Psoas muscle (tissue), 7 donors: ENCODE measurements at regions not wholly inside any gene's neighbourhood (a gene's known extent, or its start where the extent isn't known, plus 50 kb on each side); places are given as distances from the start of the nearest gene placed in this dataset.
A peak's percentile ranks its signal among the peaks of the same experiment; 100 is the strongest.

Experiments used
- ATAC-seq, 4 donors: fragments of 200-7000 bp; cut with Tn5 transposase; one replicate each; pipeline ENCODE4 v1.9.1; 2020; ENCODE audit warnings: moderate library complexity in 3 of 4, mild to moderate bottlenecking in 2 of 4
- DNase-seq, 2 donors: peaks; one replicate each; pipeline ENCODE4 v3.0.0-alpha.2; 2020
- H3K27ac ChIP-seq: fragments of 200-600 bp; one replicate; pipeline ENCODE4 v1.8.0; 2022
- H3K27me3 ChIP-seq, 3 donors: fragments of 200-600 bp in 1 of 3; one replicate each; pipeline versions ENCODE4 v1.6.1 to v1.8.0; 2013 to 2022; ENCODE audit warnings: low read length in 2 of 3, mild to moderate bottlenecking in 2 of 3, moderate library complexity in 1 of 3; ENCODE audit not compliant: insufficient read depth in 3 of 3
- H3K36me3 ChIP-seq, 2 donors: fragments of 200-600 bp in 1 of 2; one replicate each; pipeline versions ENCODE4 v1.6.1 to v1.8.0; 2013 to 2022; ENCODE audit warnings: low read depth in 1 of 2, mild to moderate bottlenecking in 1 of 2, moderate library complexity in 1 of 2; ENCODE audit not compliant: insufficient read depth in 1 of 2
- H3K4me1 ChIP-seq: fragments of 200-600 bp; one replicate; pipeline ENCODE4 v1.8.0; 2022
- H3K4me3 ChIP-seq: fragments of 200-600 bp; one replicate; pipeline ENCODE4 v1.8.0; 2022; ENCODE audit warnings: mild to moderate bottlenecking
- H3K9me3 ChIP-seq: fragments of 200-600 bp; one replicate; pipeline ENCODE4 v1.8.0; 2022
- CTCF ChIP-seq: fragments of 200-600 bp; IDR thresholded peaks from one replicate; pipeline ENCODE4 v1.8.0; 2022; ENCODE audit warnings: antibody characterized with exemption
- WGBS, 3 donors: extraction: QIAGEN DNeasy Blood & Tissue Kit; methylation state at CpG; one replicate each; pipeline versions ENCODE4 v1.1.6 to v1.1.7; 2013; 5-methylcytosine and 5-hydroxymethylcytosine counted together
- intact Hi-C, 2 donors: fragments of 100-400 bp; cut with DNase I; formaldehyde crosslinking; loops; one replicate each; pipeline versions ENCODE4 v1.11.0 to v1.14.2; 2022
- donor health status: healthy with polysubstance abuse.
- donor health status: DM: no; HTN: no; CAD: no; lungs with moderate emphysema.
- donor health status: Bipolar disorder and iron deficiency.
- donor health status: healthy.
- donor health status: DM: yes; HTN: yes; CAD: no.
- donor health status: DM: no; HTN: no; CAD: no.
- donor health status: DM: yes; HTN: yes; CAD: no.

- peak; percentile 76 to 88 (median 81) for ATAC-seq
- Histone ChIP-seq H3K27me3 (no peaks in the 10 kb centered on the region), H3K36me3 (no peaks in the 10 kb centered on the region), H3K27ac (peak overlapping the region; percentile 66), H3K9me3 (no peaks in the 10 kb centered on the region), H3K4me3 (peak overlapping the region; percentile 46), H3K4me1 (peaks cover 20% of the 10 kb centered on the region)
- intact Hi-C loops: loop anchor here in 1 of 2 donors (5.0 kb wide), 1 partner anchor 92 kb away; no protein-coding TSS in a partner anchor
- no peak for DNase-seq
- TF ChIP-seq CTCF: no peak
- WGBS, 3 donors: 3 to 12% (median 5%) methylated on average over 8 of the region's 8 CpGs
These were observed 235.7 kb upstream of the ZNF217 start for GRCh38 chr20:53829255-53829723.

GRCh38 chr20:53828682-53829254 lies 235.1 kb upstream of the ZNF217 start:
- Histone ChIP-seq H3K27ac (peak overlapping the region; percentile 66), H3K9me3 (no peaks in the 10 kb centered on the region), H3K27me3 (no peaks in the 10 kb centered on the region), H3K4me1 (peaks cover 20% of the 10 kb centered on the region), H3K4me3 (peak overlapping the region; percentile 46), H3K36me3 (no peaks in the 10 kb centered on the region)
- TF ChIP-seq CTCF: no peak
- ATAC-seq: peak; percentile 52 to 72 (median 58)
- intact Hi-C loops: loop anchor here in 1 of 2 donors (5.0 kb wide), 1 partner anchor 91 kb away; no protein-coding TSS in a partner anchor
- 5 to 6% (median 5%) methylated on average over 6 of the region's 6 CpGs for WGBS, 3 donors
- DNase-seq: no peak

DNA sequence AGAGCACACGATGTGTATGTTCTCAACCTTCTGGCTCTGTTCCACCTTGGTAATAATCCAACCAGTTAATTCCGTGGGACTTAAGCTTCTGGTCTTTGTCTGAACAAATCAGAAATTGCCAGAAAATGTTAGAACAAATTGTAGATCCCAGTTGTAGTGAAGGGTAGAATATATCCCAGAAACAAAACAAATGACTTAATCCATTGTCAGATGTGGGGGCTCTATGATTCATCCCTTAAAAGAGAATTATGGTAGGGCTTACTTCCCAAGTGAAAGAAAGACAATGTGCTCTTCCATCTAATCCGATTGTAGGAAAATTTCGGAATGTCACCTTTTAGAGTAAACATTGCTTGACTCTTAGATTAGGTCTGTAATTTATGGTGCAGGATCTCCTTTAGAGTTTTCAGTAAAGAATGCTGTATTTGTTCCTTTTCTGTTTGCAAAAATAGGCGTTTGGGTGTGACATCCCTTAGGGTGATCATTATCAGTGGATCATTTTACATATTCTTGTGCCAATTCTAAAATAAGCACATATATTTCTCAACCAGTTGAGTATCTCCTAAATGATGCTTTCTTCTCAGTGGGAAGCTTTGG lies 234.5 kb upstream of the ZNF217 start:
- ATAC-seq (peak in 3 of 4 donors; percentile 48 to 66 (median 63)), DNase-seq (no peak)
- Histone ChIP-seq H3K9me3 (no peaks in the 10 kb centered on the region), H3K4me1 (peaks cover 20% of the 10 kb centered on the region), H3K27me3 (no peaks in the 10 kb centered on the region), H3K36me3 (no peaks in the 10 kb centered on the region), H3K27ac (peak overlapping the region; percentile 66), H3K4me3 (peak overlapping the region; percentile 46)
- intact Hi-C loops: loop anchor here in 1 of 2 donors (5.0 kb wide), 1 partner anchor 91 kb away; no protein-coding TSS in a partner anchor
- WGBS, 3 donors: 7 to 11% (median 8%) methylated on average over 5 of the region's 5 CpGs
- TF ChIP-seq CTCF: no peak

DNA sequence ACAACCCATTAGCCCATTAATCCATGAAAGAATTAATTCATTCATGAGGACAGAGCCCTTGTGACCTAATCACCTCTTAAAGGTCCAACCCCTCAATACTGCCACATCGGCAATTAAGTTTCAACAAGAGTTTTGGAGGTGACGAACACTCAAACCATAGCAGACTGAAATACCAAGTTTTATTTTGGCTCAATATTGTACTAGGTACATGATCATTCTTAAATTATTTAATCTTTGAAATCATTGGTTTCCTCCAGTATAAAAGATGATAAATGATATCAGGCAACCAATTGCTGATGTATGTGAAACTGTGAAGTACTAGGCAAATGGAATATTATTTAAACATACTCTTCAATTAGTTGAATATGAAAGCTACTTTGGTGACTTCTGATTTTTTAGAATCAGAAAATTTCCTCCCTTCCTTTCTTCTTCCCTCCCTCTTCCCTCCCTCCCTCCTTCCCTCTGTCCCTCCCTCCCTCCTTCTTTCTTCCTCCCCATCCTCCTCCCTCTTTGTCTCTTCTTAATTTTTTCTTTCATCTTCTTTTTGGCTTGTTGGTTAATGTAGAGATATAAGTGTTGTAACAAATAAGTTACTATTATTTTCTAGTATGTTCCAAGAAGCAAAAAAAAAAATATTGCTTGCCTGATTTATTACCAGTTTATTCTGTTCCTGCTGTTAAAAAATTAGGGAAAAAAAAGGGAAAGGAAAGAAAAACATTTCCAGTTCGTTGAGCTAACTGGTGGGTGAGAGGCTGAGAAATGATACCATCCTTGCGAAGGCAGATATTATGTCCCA lies 233.9 kb upstream of the ZNF217 start:
- Histone ChIP-seq H3K27ac (peak overlapping the region; percentile 66), H3K36me3 (no peaks in the 10 kb centered on the region), H3K27me3 (no peaks in the 10 kb centered on the region), H3K4me1 (peaks cover 20% of the 10 kb centered on the region), H3K4me3 (peak overlapping the region; percentile 46), H3K9me3 (no peaks in the 10 kb centered on the region)
- intact Hi-C loops: loop anchor here in 1 of 2 donors (5.0 kb wide), 1 partner anchor 90 kb away; no protein-coding TSS in a partner anchor
- WGBS, 3 donors: 53 to 66% (median 64%) methylated on average over 4 of the region's 4 CpGs
- DNase-seq (no peak), ATAC-seq (no peak)
- TF ChIP-seq CTCF: no peak
